Thymus (tissue), 11 donors: ENCODE measurements at regions not wholly inside any gene's neighbourhood (a gene's known extent, or its start where the extent isn't known, plus 50 kb on each side); places are given as distances from the start of the nearest gene placed in this dataset.

Source experiments
- DNase-seq, 9 donors: peaks; one replicate each; pipeline ENCODE4 v3.0.0-alpha.2; 2013; ENCODE audit warnings: low spot score in 9 of 9, low read depth in 6 of 9, missing footprints in 1 of 9
- H3K27ac ChIP-seq, 2 donors: one replicate each; pipeline ENCODE4 v1.5.1; 2013; ENCODE audit warnings: control low read depth in 1 of 2, low read depth in 1 of 2, low read length in 1 of 2, mild to moderate bottlenecking in 1 of 2, moderate library complexity in 1 of 2
- H3K27me3 ChIP-seq, 2 donors: one replicate each; pipeline ENCODE4 v1.5.1; 2013; ENCODE audit warnings: low read length in 1 of 2; ENCODE audit not compliant: control insufficient read depth in 2 of 2, insufficient read depth in 1 of 2
- H3K36me3 ChIP-seq, 2 donors: one replicate each; pipeline ENCODE4 v1.5.1; 2013; ENCODE audit warnings: low read length in 1 of 2, mild to moderate bottlenecking in 1 of 2, moderate library complexity in 1 of 2; ENCODE audit not compliant: control insufficient read depth in 2 of 2, insufficient read depth in 2 of 2
- H3K4me1 ChIP-seq, 2 donors: one replicate each; pipeline ENCODE4 v1.5.1; 2013; ENCODE audit warnings: low read length in 2 of 2; ENCODE audit not compliant: control insufficient read depth in 2 of 2, insufficient read depth in 2 of 2
- H3K4me3 ChIP-seq, 2 donors: one replicate each; pipeline ENCODE4 v1.5.1; 2013; ENCODE audit warnings: low read length in 2 of 2, control low read depth in 1 of 2, mild to moderate bottlenecking in 1 of 2
- H3K9me3 ChIP-seq, 2 donors: one replicate each; pipeline ENCODE4 v1.5.1; 2013; ENCODE audit warnings: low read length in 1 of 2, mild to moderate bottlenecking in 1 of 2; ENCODE audit not compliant: control insufficient read depth in 2 of 2, insufficient read depth in 1 of 2
- WGBS: extraction: QIAGEN DNeasy Blood & Tissue Kit; methylation state at CpG from one replicate; pipeline ENCODE4 v1.1.7; 2013; 5-methylcytosine and 5-hydroxymethylcytosine counted together
- donor health status: healthy.

- Histone ChIP-seq H3K27ac (no peak overlapping the region), H3K9me3 (no peaks in the 10 kb centered on the region), H3K4me1 (no peaks in the 10 kb centered on the region), H3K27me3 (no peaks in the 10 kb centered on the region), H3K4me3 (no peak overlapping the region), H3K36me3 (no peaks in the 10 kb centered on the region)
- DNase-seq: no peak
- WGBS: 61% methylated on average over 2 of the region's 2 CpGs
Measured at GRCh38 chr14:58724206-58724605, 86.4 kb downstream of the DACT1 start.

GRCh38 chr14:58724702-58725101 is 86.9 kb downstream of the DACT1 start:
- Histone ChIP-seq H3K27me3 (no peaks in the 10 kb centered on the region), H3K4me1 (no peaks in the 10 kb centered on the region), H3K36me3 (no peaks in the 10 kb centered on the region), H3K27ac (no peak overlapping the region), H3K9me3 (no peaks in the 10 kb centered on the region), H3K4me3 (no peak overlapping the region)
- 87% methylated on average over 1 of the region's 1 CpG for WGBS
- DNase-seq: no peak

GRCh38 chr14:58725226-58725625 is 87.5 kb downstream of the DACT1 start:
- H3K36me3 ChIP-seq: no peaks in the 10 kb centered on the region
- H3K27me3 ChIP-seq: no peaks in the 10 kb centered on the region
- no peaks in the 10 kb centered on the region for H3K9me3 ChIP-seq
- no peak overlapping the region for H3K4me3 ChIP-seq
- DNase-seq: no peak
- no peak overlapping the region for H3K27ac ChIP-seq
- no peaks in the 10 kb centered on the region for H3K4me1 ChIP-seq

GRCh38 chr14:58725871-58726270 is 88.1 kb downstream of the DACT1 start:
- WGBS: 89% methylated on average over 2 of the region's 2 CpGs
- no peak for DNase-seq
- H3K4me1 ChIP-seq: no peaks in the 10 kb centered on the region

GRCh38 chr14:58730792-58731464 is 93.2 kb downstream of the DACT1 start:
- Histone ChIP-seq H3K9me3 (no peaks in the 10 kb centered on the region), H3K4me1 (no peaks in the 10 kb centered on the region), H3K4me3 (no peak overlapping the region), H3K36me3 (no peaks in the 10 kb centered on the region), H3K27ac (peak overlapping the region in 1 of 2 donors; percentile 4), H3K27me3 (no peaks in the 10 kb centered on the region)
- 83% methylated on average over 5 of the region's 5 CpGs for WGBS
- no peak for DNase-seq

More at GRCh38 chr14:58725871-58726270, 88.1 kb downstream of the DACT1 start:
- no peaks in the 10 kb centered on the region for H3K9me3 ChIP-seq
- no peak overlapping the region for H3K27ac ChIP-seq
- H3K27me3 ChIP-seq: no peaks in the 10 kb centered on the region
- no peak overlapping the region for H3K4me3 ChIP-seq
- H3K36me3 ChIP-seq: no peaks in the 10 kb centered on the region

- Histone ChIP-seq H3K36me3 (no peaks in the 10 kb centered on the region), H3K9me3 (no peaks in the 10 kb centered on the region), H3K4me1 (no peaks in the 10 kb centered on the region), H3K4me3 (no peak overlapping the region), H3K27me3 (no peaks in the 10 kb centered on the region), H3K27ac (peak overlapping the region in 1 of 2 donors; percentile 4)
- 97% methylated on average over 2 of the region's 2 CpGs for WGBS
- no peak for DNase-seq
Measured at GRCh38 chr14:58731465-58732293, 93.9 kb downstream of the DACT1 start.

- Histone ChIP-seq H3K27me3 (no peaks in the 10 kb centered on the region), H3K4me3 (no peak overlapping the region), H3K4me1 (no peaks in the 10 kb centered on the region), H3K27ac (no peak overlapping the region), H3K36me3 (no peaks in the 10 kb centered on the region), H3K9me3 (no peaks in the 10 kb centered on the region)
- DNase-seq: no peak
Measured at GRCh38 chr14:58732387-58732786, 94.6 kb downstream of the DACT1 start.

GRCh38 chr14:58733451-58734208 is 95.9 kb downstream of the DACT1 start:
- DNase-seq: no peak
- no peaks in the 10 kb centered on the region for H3K27me3 ChIP-seq
- WGBS: 92% methylated on average over 1 of the region's 1 CpG
- H3K27ac ChIP-seq: peak overlapping the region in 1 of 2 donors; percentile 32
- H3K36me3 ChIP-seq: no peaks in the 10 kb centered on the region
- no peak overlapping the region for H3K4me3 ChIP-seq
- no peaks in the 10 kb centered on the region for H3K9me3 ChIP-seq
- no peaks in the 10 kb centered on the region for H3K4me1 ChIP-seq

- no peaks in the 10 kb centered on the region for H3K4me1 ChIP-seq
- 86% methylated on average over 4 of the region's 4 CpGs for WGBS
- H3K27me3 ChIP-seq: no peaks in the 10 kb centered on the region
- H3K9me3 ChIP-seq: no peaks in the 10 kb centered on the region
- no peaks in the 10 kb centered on the region for H3K36me3 ChIP-seq
- DNase-seq: no peak
- H3K4me3 ChIP-seq: no peak overlapping the region
- no peak overlapping the region for H3K27ac ChIP-seq
Measured at GRCh38 chr14:58735596-58735995, 97.8 kb downstream of the DACT1 start.
